ENCODE measurements at regions not wholly inside any gene's neighbourhood (a gene's known extent, or its start where the extent isn't known, plus 50 kb on each side); places are given as distances from the start of the nearest gene placed in this dataset.
"Not testable (repeated sequence)": the region's sequence is repeated elsewhere in the genome, so short reads cannot be mapped to it uniquely, and the experiment has no call there.

GRCh38 chr12:41680155-41680554 is 464.5 kb downstream of the GXYLT1 start:
- ATAC-seq = no peak
- Mint-ChIP-seq H3K4me3 (no peak overlapping the region), H3K27me3 (no peaks in the 10 kb centered on the region)

GRCh38 chr12:41663598-41664265 is 475.6 kb downstream of the PDZRN4 start:
- H3K9me3 Mint-ChIP-seq = peaks cover 0 to 11% of the 10 kb centered on the region in 2 donors
- no peak for DNase-seq
- no peaks in the 10 kb centered on the region for H3K27me3 Mint-ChIP-seq
- no peak overlapping the region for H3K4me3 Mint-ChIP-seq
- no peaks in the 10 kb centered on the region for H3K4me1 Mint-ChIP-seq
- no peak overlapping the region for H3K27ac Mint-ChIP-seq
- no peak for ATAC-seq

More at GRCh38 chr12:41680155-41680554, 464.5 kb downstream of the GXYLT1 start:
- Mint-ChIP-seq H3K27ac (no peak overlapping the region), H3K4me1 (no peaks in the 10 kb centered on the region), H3K9me3 (peaks cover 0 to 5% of the 10 kb centered on the region in 2 donors)
- DNase-seq = no peak

- ATAC-seq (no peak), DNase-seq (no peak)
- Mint-ChIP-seq H3K27ac (no peak overlapping the region), H3K27me3 (no peaks in the 10 kb centered on the region), H3K4me1 (no peaks in the 10 kb centered on the region), H3K9me3 (peaks cover 0 to 11% of the 10 kb centered on the region in 2 donors), H3K4me3 (no peak overlapping the region)
Observed at GRCh38 chr12:41661141-41661765, 473.1 kb downstream of the PDZRN4 start.

DNA sequence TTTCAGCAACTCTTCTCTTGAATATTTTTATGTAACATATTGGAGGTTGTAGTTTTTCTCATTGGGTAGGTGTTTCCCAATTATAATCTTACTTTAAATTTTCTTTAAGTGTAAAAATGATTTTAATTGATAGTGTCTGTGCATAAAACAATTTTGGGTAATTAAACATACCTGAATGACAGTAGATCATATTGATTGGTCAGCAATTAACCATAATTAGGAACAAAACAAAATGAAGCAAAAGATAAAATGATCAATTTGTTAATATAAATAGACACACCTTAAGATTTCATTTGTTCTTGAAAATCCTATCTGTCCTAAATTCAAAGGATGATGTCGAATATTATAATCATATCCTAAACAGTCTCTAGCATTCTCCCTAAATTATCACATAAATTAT is 468.3 kb downstream of the PDZRN4 start:
- Mint-ChIP-seq H3K27ac (no peak overlapping the region), H3K4me3 (no peak overlapping the region), H3K27me3 (no peaks in the 10 kb centered on the region), H3K4me1 (no peaks in the 10 kb centered on the region), H3K9me3 (no peaks in the 10 kb centered on the region)
- DNase-seq (no peak), ATAC-seq (no peak)

GRCh38 chr12:41653386-41654326 is 465.5 kb downstream of the PDZRN4 start:
- H3K9me3 Mint-ChIP-seq = no peaks in the 10 kb centered on the region
- ATAC-seq (no peak), DNase-seq (no peak)
- H3K27me3 Mint-ChIP-seq = no peaks in the 10 kb centered on the region
- no peak overlapping the region for H3K4me3 Mint-ChIP-seq
- H3K4me1 Mint-ChIP-seq = no peaks in the 10 kb centered on the region
- H3K27ac Mint-ChIP-seq = no peak overlapping the region

GRCh38 chr12:41652981-41653380 is 464.9 kb downstream of the PDZRN4 start:
- H3K27me3 Mint-ChIP-seq = no peaks in the 10 kb centered on the region
- H3K4me1 Mint-ChIP-seq = no peaks in the 10 kb centered on the region
- H3K27ac Mint-ChIP-seq = no peak overlapping the region
- ATAC-seq = no peak
- H3K4me3 Mint-ChIP-seq = no peak overlapping the region
- no peaks in the 10 kb centered on the region for H3K9me3 Mint-ChIP-seq
- DNase-seq = no peak

DNA sequence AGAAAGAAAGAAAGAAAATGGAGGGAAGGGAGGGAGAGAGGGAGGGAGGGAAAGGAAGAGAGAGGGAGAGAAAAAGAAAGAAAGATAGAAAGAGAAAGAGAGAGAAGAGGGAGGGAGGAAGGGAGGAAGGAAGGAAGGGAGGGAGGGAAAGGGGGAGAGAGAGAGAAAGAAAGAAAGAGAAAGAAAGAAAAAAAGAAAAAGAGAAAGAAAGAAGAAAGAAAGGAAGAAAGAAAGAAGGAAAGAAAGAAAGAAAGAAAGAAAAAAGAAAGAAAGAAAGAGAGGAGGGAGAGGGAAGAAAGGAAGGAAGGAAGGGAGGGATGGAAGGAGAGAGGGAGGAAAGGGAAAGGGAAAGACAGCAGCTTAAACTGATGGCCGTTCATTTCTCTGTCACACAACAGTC is 457.5 kb downstream of the PDZRN4 start:
- DNase-seq (no peak), ATAC-seq (no peak)
- H3K27me3 Mint-ChIP-seq = no peaks in the 10 kb centered on the region
- H3K4me1 Mint-ChIP-seq = no peaks in the 10 kb centered on the region
- no peaks in the 10 kb centered on the region for H3K9me3 Mint-ChIP-seq
- no peak overlapping the region for H3K4me3 Mint-ChIP-seq
- no peak overlapping the region for H3K27ac Mint-ChIP-seq

- H3K9me3 Mint-ChIP-seq, ATAC-seq, DNase-seq, H3K4me1 Mint-ChIP-seq, H3K27ac Mint-ChIP-seq, H3K27me3 Mint-ChIP-seq, H3K4me3 Mint-ChIP-seq: not testable (repeated sequence)
Observed at GRCh38 chr12:41642808-41643207, 454.7 kb downstream of the PDZRN4 start.

DNA sequence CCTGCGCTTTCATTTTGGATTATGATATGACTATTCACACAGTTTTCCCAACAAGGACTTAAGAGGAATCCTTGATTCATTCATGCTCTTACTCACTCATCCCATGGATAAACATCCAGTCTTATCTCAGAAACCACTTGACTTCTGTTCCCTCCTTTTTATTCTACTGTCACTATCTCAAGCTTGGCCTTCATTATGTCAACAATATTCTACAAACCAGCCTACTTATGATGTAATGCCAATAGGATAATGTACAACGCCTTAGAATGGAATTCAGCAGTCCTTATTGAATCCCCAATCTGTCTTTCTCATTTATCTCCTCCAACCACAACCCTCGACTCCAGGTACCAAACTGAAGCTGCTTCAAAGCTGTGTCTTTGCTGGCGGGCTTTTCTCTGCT is 448.5 kb downstream of the PDZRN4 start:
- H3K27me3 Mint-ChIP-seq = no peaks in the 10 kb centered on the region
- no peak overlapping the region for H3K4me3 Mint-ChIP-seq
- ATAC-seq (no peak), DNase-seq (no peak)
- H3K27ac Mint-ChIP-seq = no peak overlapping the region
- no peaks in the 10 kb centered on the region for H3K4me1 Mint-ChIP-seq
- peaks cover 0 to 7% of the 10 kb centered on the region in 2 donors for H3K9me3 Mint-ChIP-seq

- H3K4me3 Mint-ChIP-seq = no peak overlapping the region
- no peaks in the 10 kb centered on the region for H3K27me3 Mint-ChIP-seq
- ATAC-seq (no peak), DNase-seq (no peak)
- H3K9me3 Mint-ChIP-seq = peaks cover 7% of the 10 kb centered on the region in 2 donors
- no peaks in the 10 kb centered on the region for H3K4me1 Mint-ChIP-seq
- H3K27ac Mint-ChIP-seq = no peak overlapping the region
Observed at GRCh38 chr12:41635626-41636364, 447.7 kb downstream of the PDZRN4 start.

DNA sequence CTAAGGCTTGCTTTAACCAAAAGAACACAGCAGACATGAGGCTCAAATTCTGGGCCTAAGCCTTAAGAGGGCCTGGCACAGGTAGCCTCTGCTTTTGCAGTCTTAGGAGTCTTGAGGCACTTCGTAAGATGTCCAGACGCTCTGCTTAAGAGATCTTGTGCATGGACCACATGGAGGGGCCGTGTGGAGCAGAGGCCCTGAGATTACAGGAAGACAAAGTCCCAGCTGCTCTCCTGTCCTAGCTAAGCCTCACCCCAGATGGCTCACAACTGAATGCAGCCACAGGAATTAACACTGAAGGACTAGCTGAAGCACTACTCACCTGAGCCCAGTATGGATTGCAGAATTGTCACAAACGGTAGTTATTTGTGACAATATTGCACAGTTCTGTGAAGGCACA is 446.0 kb downstream of the PDZRN4 start:
- ATAC-seq (no peak), DNase-seq (no peak)
- H3K9me3 Mint-ChIP-seq = peaks cover 7% of the 10 kb centered on the region in 2 donors
- no peak overlapping the region for H3K4me3 Mint-ChIP-seq
- no peaks in the 10 kb centered on the region for H3K4me1 Mint-ChIP-seq
- no peak overlapping the region for H3K27ac Mint-ChIP-seq
- no peaks in the 10 kb centered on the region for H3K27me3 Mint-ChIP-seq

DNA sequence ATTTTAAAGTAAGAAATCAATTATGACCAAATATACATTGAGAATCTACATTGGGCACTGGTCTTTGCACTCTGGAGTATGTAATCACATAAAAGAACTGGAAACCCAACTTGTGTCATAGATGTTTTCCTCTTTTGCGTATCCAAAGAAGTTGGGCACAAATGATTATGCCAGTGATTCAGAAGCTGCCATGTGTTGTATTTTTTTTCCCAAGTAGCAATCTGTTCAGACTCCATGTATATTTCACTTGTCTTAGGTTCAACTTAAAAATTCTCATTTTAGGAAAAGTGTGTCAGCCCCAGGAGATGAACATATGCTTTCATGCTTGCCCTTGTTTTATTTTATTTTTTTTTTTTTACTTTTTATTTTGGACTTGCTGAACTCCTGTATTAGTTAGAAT is 441.5 kb downstream of the PDZRN4 start:
- Mint-ChIP-seq H3K27me3 (no peaks in the 10 kb centered on the region), H3K9me3 (peaks cover 0 to 22% of the 10 kb centered on the region in 2 donors), H3K4me1 (no peaks in the 10 kb centered on the region), H3K4me3 (no peak overlapping the region), H3K27ac (no peak overlapping the region)
- DNase-seq (no peak), ATAC-seq (no peak)

- no peak overlapping the region for H3K27ac Mint-ChIP-seq
- no peak overlapping the region for H3K4me3 Mint-ChIP-seq
- no peak for DNase-seq
- peaks cover 0 to 22% of the 10 kb centered on the region in 2 donors for H3K9me3 Mint-ChIP-seq
- H3K4me1 Mint-ChIP-seq = no peaks in the 10 kb centered on the region
- H3K27me3 Mint-ChIP-seq = no peaks in the 10 kb centered on the region
- no peak for ATAC-seq
Observed at GRCh38 chr12:41627476-41627875, 439.4 kb downstream of the PDZRN4 start.

- ATAC-seq (no peak), DNase-seq (no peak)
- H3K4me1 Mint-ChIP-seq = no peaks in the 10 kb centered on the region
- peaks cover 0 to 15% of the 10 kb centered on the region in 2 donors for H3K9me3 Mint-ChIP-seq
- H3K4me3 Mint-ChIP-seq = no peak overlapping the region
- H3K27me3 Mint-ChIP-seq = no peaks in the 10 kb centered on the region
- H3K27ac Mint-ChIP-seq = no peak overlapping the region
Observed at GRCh38 chr12:41624571-41624970, 436.5 kb downstream of the PDZRN4 start.
